ENCODE measurements at regions not wholly inside any gene's neighbourhood (a gene's known extent, or its start where the extent isn't known, plus 50 kb on each side); places are given as distances from the start of the nearest gene placed in this dataset.
"Not testable (repeated sequence)": the region's sequence is repeated elsewhere in the genome, so short reads cannot be mapped to it uniquely, and the experiment has no call there.

GRCh38 chr18:60319129-60319528 is 53.4 kb downstream of the MC4R start:
- intact Hi-C loops (cut with micrococcal nuclease) = no loop called here

DNA sequence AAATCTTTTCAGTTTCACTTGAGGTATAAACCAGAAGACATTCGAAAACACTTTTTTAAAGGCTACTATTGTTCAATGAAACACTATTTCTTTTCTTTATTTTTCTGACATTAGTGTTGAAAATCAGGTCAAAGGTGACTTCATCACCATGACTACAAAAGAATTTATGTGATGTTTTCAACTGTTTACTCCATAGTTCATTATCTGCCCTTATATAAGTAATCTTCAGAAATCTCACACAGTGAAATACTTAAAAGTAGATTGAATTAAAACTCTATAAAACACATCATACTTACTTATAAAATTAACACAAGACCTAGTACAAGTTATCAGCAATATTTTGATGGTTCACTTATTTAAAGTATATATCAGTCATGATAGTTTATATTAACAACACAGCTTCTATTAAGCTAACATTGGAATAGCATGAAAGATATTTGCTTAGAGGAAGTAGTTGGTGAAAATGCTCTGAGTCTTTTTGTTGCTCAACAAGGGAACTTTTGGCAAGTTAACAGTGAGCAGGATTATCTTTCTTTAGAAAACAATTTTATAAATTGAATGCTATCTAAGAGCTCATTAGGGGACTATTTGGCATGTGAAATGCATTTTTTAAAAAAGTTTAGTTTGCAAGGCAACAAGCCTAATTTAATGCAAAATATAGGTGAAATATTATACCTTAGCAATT is 60.8 kb downstream of the MC4R start:
- intact Hi-C loops (cut with micrococcal nuclease) = no loop called here

DNA sequence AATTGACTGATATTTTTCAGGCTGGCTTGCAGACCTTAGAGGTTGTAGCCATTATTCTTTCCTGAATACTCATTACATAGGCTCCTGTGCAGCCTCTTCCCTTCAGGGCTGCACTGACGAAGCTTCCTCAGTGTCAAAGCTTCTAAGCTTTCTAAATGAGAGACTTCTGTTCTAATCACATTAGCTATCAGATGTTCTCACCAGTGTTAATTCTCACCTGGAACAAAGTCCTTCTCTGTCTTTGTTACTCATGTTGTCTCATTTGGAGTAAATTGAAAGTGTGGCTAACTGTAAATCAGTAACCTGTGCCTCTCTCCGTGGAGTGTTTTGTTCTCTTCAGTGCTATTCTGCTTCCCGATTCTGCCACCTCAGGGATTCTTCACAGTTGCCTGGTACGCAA is 76.9 kb downstream of the MC4R start:
- intact Hi-C loops (cut with micrococcal nuclease) = no loop called here

DNA sequence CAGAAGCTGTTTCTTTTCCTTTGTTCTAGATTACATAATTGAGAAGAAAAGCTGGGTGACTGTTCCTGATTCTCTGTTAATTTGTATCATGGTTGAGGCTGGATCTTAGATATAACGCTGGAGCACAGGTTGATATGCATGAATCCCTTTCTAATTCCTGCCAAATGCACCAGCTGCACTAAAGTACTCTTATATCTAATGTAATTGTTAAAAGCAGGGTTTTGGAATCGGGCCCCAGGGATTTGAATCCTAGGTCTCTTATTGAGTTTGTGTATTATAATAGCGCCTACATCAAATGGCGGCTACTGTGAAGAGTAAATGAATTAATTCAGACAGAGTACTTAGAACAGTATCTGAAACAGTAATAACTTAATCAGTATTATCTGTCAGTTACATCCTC is 80.4 kb downstream of the MC4R start:
- intact Hi-C loops (cut with micrococcal nuclease) = no loop called here

DNA sequence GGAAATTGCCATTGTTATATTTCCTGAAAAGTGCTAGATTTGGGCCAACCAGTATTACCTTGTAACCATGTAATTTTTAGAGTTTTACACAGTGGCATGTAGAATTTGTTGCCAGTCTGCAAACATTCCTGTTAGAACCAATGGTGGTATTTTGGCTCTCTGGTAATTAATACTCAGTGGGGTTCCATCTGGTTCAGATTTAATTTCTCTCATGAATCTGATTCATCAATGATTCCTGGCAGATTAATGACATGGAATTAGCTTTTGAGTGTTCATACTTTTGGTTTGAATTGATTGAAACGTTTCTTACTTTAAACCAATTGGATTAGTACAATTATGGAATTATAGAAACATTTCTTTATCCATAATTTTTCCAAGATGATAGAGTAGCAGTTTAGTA is 93.2 kb downstream of the MC4R start:
- intact Hi-C loops (cut with micrococcal nuclease) = no loop called here

DNA sequence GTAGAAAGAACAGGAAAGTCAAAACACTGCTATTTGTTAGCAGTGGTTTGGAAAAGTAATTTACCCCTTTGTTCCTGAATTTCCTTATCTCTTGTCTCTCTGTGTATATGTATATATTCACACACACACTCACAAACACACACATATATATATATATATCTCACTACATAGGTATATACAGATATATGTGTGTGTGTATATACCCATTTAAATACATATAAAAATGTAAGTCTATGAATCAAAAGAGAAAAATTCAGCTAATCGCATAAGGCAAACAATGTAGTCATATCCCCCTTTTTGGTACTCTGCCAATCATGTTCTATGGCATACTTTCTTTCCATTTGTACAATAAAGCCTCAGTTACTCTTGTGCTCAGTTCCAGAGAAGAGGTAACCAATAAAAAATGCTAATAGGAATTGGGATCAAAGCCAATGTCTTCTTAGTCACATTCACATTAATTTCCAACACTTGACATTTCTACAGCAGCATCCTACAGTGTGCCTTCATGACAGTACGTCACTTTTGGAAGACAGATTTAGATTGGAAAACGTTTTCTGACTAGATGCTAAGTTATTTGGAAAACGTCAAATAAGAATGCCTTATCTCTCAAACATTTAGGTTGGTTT is 94.6 kb downstream of the MC4R start:
- intact Hi-C loops (cut with micrococcal nuclease) = no loop called here

DNA sequence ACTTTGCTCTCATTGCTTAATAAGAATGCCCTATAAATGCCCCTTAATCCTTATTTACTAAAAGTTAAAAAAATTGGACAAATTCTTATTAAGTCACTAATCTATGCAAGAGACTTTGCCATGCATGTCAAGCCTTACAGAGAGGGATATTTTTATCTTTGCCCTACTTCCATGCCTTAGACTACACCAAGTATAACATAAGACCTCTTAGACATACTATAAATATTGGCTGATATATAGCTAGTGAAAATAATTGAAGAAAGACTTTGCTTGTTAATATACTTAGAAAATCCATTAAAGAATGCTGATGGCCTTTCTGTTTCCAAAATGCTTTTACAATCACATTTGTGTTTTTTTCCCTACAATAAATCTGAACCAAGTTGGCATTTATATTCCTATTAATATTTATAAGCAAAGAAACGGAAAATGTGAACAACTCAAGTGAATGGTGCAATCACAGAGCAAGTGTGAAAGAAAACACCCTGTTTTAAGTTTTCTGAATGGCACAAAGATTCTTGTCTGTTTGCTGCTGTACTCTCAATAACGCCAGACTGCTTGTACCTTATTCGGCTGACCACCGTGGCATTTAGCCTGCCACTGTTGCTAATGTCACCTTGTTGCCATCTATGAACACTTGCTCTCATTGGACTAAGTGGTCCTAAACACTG is 105.0 kb downstream of the MC4R start:
- intact Hi-C loops (cut with micrococcal nuclease) = no loop called here

GRCh38 chr18:60266558-60266957 is 106.0 kb downstream of the MC4R start:
- intact Hi-C loops (cut with micrococcal nuclease) = no loop called here

- intact Hi-C loops (cut with micrococcal nuclease) = no loop called here
These were observed 113.4 kb downstream of the MC4R start for GRCh38 chr18:60259052-60259681.

DNA sequence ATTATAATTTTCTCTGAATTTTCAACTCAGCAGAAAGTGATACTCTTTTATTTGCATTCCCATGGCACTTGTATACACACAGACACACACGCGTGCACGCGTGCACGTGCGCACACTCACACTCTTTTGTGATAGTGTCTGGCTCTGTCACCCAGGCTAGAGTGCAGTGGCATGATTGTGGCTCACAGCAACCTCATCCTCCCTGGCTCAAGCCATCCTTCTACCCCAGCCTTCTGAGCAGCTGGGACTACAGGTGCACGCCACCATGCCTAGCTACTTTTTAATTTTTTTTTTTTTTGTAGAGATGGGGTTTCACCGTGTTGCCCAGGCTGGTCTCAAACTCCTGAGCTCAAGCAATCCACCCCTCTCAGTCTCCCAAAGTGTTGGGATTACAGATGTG is 123.2 kb downstream of the MC4R start:
- intact Hi-C loops (cut with micrococcal nuclease) = no loop called here

GRCh38 chr18:60248336-60249330 is 123.9 kb downstream of the MC4R start:
- intact Hi-C loops (cut with micrococcal nuclease) = no loop called here

DNA sequence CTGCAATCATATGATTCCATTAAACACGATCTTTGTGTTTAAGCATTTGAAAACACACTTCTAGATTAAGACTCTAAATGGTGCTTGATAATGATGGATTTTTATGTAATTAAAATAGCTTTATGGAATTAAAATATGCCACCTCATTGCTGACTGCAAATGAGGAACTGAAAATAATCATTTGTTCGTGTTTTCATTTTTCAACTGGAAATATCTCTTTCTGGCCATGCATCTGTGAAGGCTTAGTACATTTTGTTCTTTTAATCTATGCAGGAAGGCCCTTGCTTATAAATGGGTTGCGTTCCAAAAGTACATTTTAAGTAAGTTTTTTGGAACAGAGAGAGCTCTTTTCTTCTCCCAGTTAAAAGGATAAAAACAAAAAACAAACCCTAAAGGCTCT is 125.5 kb downstream of the MC4R start:
- intact Hi-C loops (cut with micrococcal nuclease) = no loop called here

DNA sequence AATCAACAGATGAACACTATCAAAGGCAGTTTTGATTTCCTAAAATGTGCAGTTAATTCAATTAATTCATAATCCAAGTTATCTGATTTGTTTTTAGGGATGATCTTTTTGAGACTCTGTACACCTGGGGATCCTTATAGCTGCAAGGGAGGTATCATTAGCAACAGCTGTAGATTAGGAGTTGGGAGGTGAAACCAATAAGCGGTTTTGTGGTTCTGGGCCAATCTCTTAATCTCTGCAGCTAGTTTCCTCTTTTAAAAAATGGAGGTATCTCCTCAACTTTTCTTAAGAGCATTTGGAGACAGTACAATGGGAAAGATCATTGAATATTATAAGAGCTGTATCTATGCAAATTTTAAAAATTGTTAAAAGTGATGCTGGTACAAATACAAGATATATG is 126.0 kb downstream of the MC4R start:
- intact Hi-C loops (cut with micrococcal nuclease) = no loop called here

- intact Hi-C loops (cut with micrococcal nuclease) = no loop called here
These were observed 127.5 kb downstream of the MC4R start for GRCh38 chr18:60245096-60245495.

- intact Hi-C loops (cut with micrococcal nuclease) = not testable (repeated sequence)
These were observed 133.4 kb downstream of the MC4R start for GRCh38 chr18:60239024-60239710.

GRCh38 chr18:60235164-60235563 is 137.4 kb downstream of the MC4R start:
- intact Hi-C loops (cut with micrococcal nuclease) = no loop called here

DNA sequence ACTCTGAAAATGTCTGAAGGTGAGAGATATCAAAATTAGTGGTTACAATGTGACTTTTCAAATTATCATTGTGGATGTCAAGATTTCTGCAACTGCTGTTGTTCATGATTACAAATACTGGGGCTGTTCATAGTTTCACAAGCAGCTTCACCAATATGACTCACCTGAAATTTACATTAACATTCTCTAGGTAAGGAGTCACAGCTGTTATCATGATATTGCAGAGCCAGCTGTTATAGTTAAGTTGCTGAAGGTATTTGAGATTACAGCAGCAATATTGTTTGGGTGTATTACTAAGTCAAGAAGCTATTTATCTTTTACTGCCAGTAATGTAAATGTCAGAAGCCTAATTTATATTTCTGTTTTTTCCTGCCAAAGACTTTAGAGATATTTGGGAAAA is 140.0 kb downstream of the MC4R start:
- intact Hi-C loops (cut with micrococcal nuclease) = no loop called here

DNA sequence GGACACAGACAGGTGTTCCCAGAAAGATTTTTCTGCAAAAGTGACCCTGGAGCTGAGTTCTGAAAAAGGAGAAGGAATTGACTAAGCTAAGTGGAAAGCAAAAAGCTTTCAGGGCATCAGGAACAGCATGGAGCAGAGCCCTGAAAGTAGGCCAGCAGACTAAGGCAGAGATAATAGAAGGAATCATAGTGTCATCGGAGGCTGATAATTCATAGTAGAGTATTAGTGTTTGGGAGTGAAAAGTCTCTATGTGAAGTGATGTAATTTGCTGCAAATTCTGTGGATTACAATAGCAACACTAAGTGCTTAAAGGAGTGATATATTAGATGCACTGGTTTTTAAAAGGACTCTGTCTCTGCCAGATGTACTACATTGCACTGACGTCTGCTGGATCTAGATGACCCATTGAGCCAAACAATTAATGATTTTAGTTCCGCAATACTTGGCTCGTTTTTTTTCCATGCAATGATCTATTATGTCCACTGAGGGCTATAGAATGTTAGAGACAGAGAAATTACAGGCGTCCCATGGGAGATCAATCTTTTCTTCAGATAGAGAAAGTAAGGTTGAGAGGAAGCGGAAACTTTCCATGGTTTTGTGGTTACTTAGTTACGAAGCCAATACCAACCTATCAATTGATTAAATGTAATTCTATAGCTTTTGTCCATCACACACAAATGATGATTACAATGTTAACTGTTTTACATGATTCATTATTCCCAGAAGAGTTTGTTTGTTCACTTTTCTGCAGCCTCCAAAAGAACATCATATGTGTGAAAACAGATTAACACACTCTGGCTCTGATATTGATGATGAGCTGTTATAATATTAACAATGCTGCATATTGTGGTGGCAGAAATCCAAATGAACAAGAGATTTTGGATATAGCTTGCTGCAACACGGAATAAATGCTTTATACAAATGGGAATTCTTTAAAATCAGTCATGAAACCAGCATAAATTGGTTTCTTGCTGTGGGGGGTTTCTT is 143.7 kb downstream of the MC4R start:
- intact Hi-C loops (cut with micrococcal nuclease) = no loop called here

- intact Hi-C loops (cut with micrococcal nuclease) = no loop called here
These were observed 157.1 kb downstream of the MC4R start for GRCh38 chr18:60215432-60215831.
